Activated CD8-positive, alpha-beta T cell treated with anti-CD3 and anti-CD28 coated beads for 36 hours (primary cell): ENCODE measurements at regions not wholly inside any gene's neighbourhood (a gene's known extent, or its start where the extent isn't known, plus 50 kb on each side); places are given as distances from the start of the nearest gene placed in this dataset.

Source experiments
- ATAC-seq: fragments of 200-7000 bp; cut with Tn5 transposase; one replicate; pipeline ENCODE4 v1.10.0; 2021; ENCODE audit warnings: mild to moderate bottlenecking, moderate library complexity
- CTCF ChIA-PET: fragments of 350-600 bp; sonication (Branson Sonifier 250); formaldehyde crosslinking; loops from one replicate; lab custom pipeline; 2021; ENCODE audit warnings: antibody characterized with exemption; lab: Charles Lee
- POLR2A ChIA-PET: fragments of 350-600 bp; sonication (Branson Sonifier 250); formaldehyde crosslinking; loops from one replicate; lab custom pipeline; 2021; ENCODE audit warnings: antibody characterized with exemption; lab: Charles Lee
- DNase-seq: peaks from one replicate; pipeline ENCODE4 v3.0.0-alpha.2; 2020
- H3K27ac Mint-ChIP-seq: one replicate; pipeline ENCODE4 v1.8.0; 2021; ENCODE audit warnings: mild to moderate bottlenecking, mixed read lengths
- H3K27me3 Mint-ChIP-seq: one replicate; pipeline ENCODE4 v1.8.0; 2021; ENCODE audit warnings: mixed read lengths
- H3K36me3 Mint-ChIP-seq: one replicate; pipeline ENCODE4 v1.8.0; 2021; ENCODE audit warnings: low read depth, mixed read lengths
- H3K4me1 Mint-ChIP-seq: one replicate; pipeline ENCODE4 v1.8.0; 2021; ENCODE audit warnings: low read depth, mixed read lengths
- H3K4me3 Mint-ChIP-seq: one replicate; pipeline ENCODE4 v1.8.0; 2021; ENCODE audit warnings: mild to moderate bottlenecking, moderate library complexity, mixed read lengths
- H3K9me3 Mint-ChIP-seq: one replicate; pipeline ENCODE4 v1.8.0; 2021; ENCODE audit warnings: mixed read lengths
- CTCF ChIP-seq: fragments of 200-600 bp; IDR thresholded peaks from one replicate; pipeline ENCODE4 v1.8.0; 2022; ENCODE audit warnings: antibody characterized with exemption, mild to moderate bottlenecking
- intact Hi-C: fragments of 100-400 bp; cut with micrococcal nuclease; formaldehyde crosslinking; loops from one replicate; pipeline ENCODE4 v1.10.0; 2022

GRCh38 chr11:123255909-123256308 is 60.9 kb upstream of the CLMP start:
- no peak overlapping the region for H3K27ac Mint-ChIP-seq
- H3K27me3 Mint-ChIP-seq = no peaks in the 10 kb centered on the region
- CTCF ChIA-PET = interaction anchor here (10.8 kb wide), 1 partner anchor 11 kb away, joined by 115 read pairs; no protein-coding TSS in a partner anchor

GRCh38 chr11:123254357-123254756 is 59.3 kb upstream of the CLMP start:
- ATAC-seq = no peak
- intact Hi-C loops = no loop called here
- Mint-ChIP-seq H3K4me3 (no peak overlapping the region), H3K9me3 (peaks cover 4% of the 10 kb centered on the region), H3K27ac (no peak overlapping the region), H3K4me1 (peaks cover 3% of the 10 kb centered on the region), H3K27me3 (peaks cover 3% of the 10 kb centered on the region), H3K36me3 (no peaks in the 10 kb centered on the region)
- POLR2A ChIA-PET = no interaction called here
- TF ChIP-seq CTCF = no peak
- no peak for DNase-seq
- CTCF ChIA-PET = interaction anchor here (0.7 to 10.8 kb wide), 3 partner anchors 9 to 1634 kb away, joined by 3 to 115 read pairs (median 7); no protein-coding TSS in a partner anchor

More at GRCh38 chr11:123255909-123256308, 60.9 kb upstream of the CLMP start:
- ATAC-seq (no peak), DNase-seq (no peak)
- no peak for TF ChIP-seq CTCF
- no peak overlapping the region for H3K4me3 Mint-ChIP-seq
- intact Hi-C loops = no loop called here
- POLR2A ChIA-PET = no interaction called here
- peaks cover 4% of the 10 kb centered on the region for H3K9me3 Mint-ChIP-seq
- H3K36me3 Mint-ChIP-seq = no peaks in the 10 kb centered on the region
- H3K4me1 Mint-ChIP-seq = peaks cover 3% of the 10 kb centered on the region

GRCh38 chr11:123253911-123254310 is 58.9 kb upstream of the CLMP start:
- Mint-ChIP-seq H3K36me3 (no peaks in the 10 kb centered on the region), H3K27ac (no peak overlapping the region), H3K4me3 (no peak overlapping the region), H3K9me3 (peaks cover 2% of the 10 kb centered on the region), H3K27me3 (peaks cover 5% of the 10 kb centered on the region), H3K4me1 (no peaks in the 10 kb centered on the region)
- ATAC-seq = no peak
- CTCF ChIA-PET = interaction anchor here (0.7 to 10.8 kb wide), 3 partner anchors 9 to 1635 kb away, joined by 3 to 115 read pairs (median 7); no protein-coding TSS in a partner anchor
- intact Hi-C loops = no loop called here
- no peak for TF ChIP-seq CTCF
- POLR2A ChIA-PET = no interaction called here
- no peak for DNase-seq

- H3K9me3 Mint-ChIP-seq = no peaks in the 10 kb centered on the region
- intact Hi-C loops = no loop called here
- H3K27me3 Mint-ChIP-seq = peaks cover 5% of the 10 kb centered on the region
- no peak overlapping the region for H3K27ac Mint-ChIP-seq
- ATAC-seq (no peak), DNase-seq (no peak)
- H3K36me3 Mint-ChIP-seq = no peaks in the 10 kb centered on the region
- no peak overlapping the region for H3K4me3 Mint-ChIP-seq
- ChIA-PET CTCF (interaction anchor here (1.9 to 3.1 kb wide), 2 partner anchors 8 to 142 kb away, joined by 18 to 27 read pairs; no protein-coding TSS in a partner anchor), POLR2A (no interaction called here)
- no peak for TF ChIP-seq CTCF
- H3K4me1 Mint-ChIP-seq = no peaks in the 10 kb centered on the region
These were observed 58.2 kb upstream of the CLMP start for GRCh38 chr11:123253223-123253622.

- peaks cover 9% of the 10 kb centered on the region for H3K27me3 Mint-ChIP-seq
- DNase-seq = no peak
These were observed 56.8 kb upstream of the CLMP start for GRCh38 chr11:123251657-123252344.

More at GRCh38 chr11:123251657-123252344, 56.8 kb upstream of the CLMP start:
- no peak for TF ChIP-seq CTCF
- H3K27ac Mint-ChIP-seq = no peak overlapping the region
- ATAC-seq = no peak
- ChIA-PET POLR2A (interaction anchor here (0.6 to 1.4 kb wide), 2 partner anchors 82 to 195 kb away, joined by 3 to 5 read pairs; no protein-coding TSS in a partner anchor), CTCF (interaction anchor here (1.1 to 3.1 kb wide), 5 partner anchors 10 to 227 kb away, joined by 3 to 27 read pairs (median 9); no protein-coding TSS in a partner anchor)
- H3K4me1 Mint-ChIP-seq = peaks cover 4% of the 10 kb centered on the region
- intact Hi-C loops = no loop called here
- no peak overlapping the region for H3K4me3 Mint-ChIP-seq
- no peaks in the 10 kb centered on the region for H3K36me3 Mint-ChIP-seq
- no peaks in the 10 kb centered on the region for H3K9me3 Mint-ChIP-seq
